ENCODE measurements at regions not wholly inside any gene's neighbourhood (a gene's known extent, or its start where the extent isn't known, plus 50 kb on each side); places are given as distances from the start of the nearest gene placed in this dataset.
"Not testable (repeated sequence)": the region's sequence is repeated elsewhere in the genome, so short reads cannot be mapped to it uniquely, and the experiment has no call there.

GRCh38 chr18:8992500-8992899, 110.0 kb upstream of the NDUFV2 start:
- H4K20me1 ChIP-seq (replicated peaks; ENCODE audit: control insufficient read depth, insufficient read depth, low read length); H3K27me3 ChIP-seq (ENCODE audit: control insufficient read depth in 2 of 2, insufficient read depth in 2 of 2, low read length in 2 of 2); H3K36me3 ChIP-seq (ENCODE audit: control insufficient read depth, insufficient read depth, low read length); H2AFZ ChIP-seq (ENCODE audit: low read depth, low read length); H3K27ac ChIP-seq (ENCODE audit: extremely low read depth, low read depth, low read length); FAIRE-seq; H3K9me3 ChIP-seq (replicated peaks; ENCODE audit: control insufficient read depth, insufficient read depth, low read depth, low read length); CTCF ChIA-PET (ENCODE audit: low intra/inter-chr PET ratio); BruUV-seq (replicated peaks); DNase-seq (ENCODE audit: extremely low read depth in 1 of 4, low spot score in 3 of 4); H3K79me2 ChIP-seq (ENCODE audit: control insufficient read depth, insufficient read depth, low read length); in situ Hi-C loops (cut with MboI); ATAC-seq; H3K4me2 ChIP-seq (ENCODE audit: insufficient read depth, low read length); H3K9me1 ChIP-seq (ENCODE audit: control insufficient read depth, insufficient read depth, low read length); H3K4me3 ChIP-seq; H3K9ac ChIP-seq (ENCODE audit: insufficient read depth in 1 of 2, low read depth in 2 of 2, low read length in 2 of 2): not testable (repeated sequence)
- intact Hi-C loops (cut with micrococcal nuclease), result loop anchor here (5.0 kb wide), 1 partner anchor 155 kb away; no protein-coding TSS in a partner anchor
- H3K4me1 ChIP-seq (replicated peaks in 1 of 2; ENCODE audit: control insufficient read depth in 2 of 2, insufficient read depth in 2 of 2, low read length in 2 of 2), result peaks cover 12 to 42% of the 10 kb centered on the region in 2 experiments; a peak in 4 of 5 replicates
- TF ChIP-seq RBM25 (IDR thresholded peaks at IDR 0.05; ENCODE audit: low read depth, low read length, severe bottlenecking), result peak; percentile 90
- peak; percentile 47; the same call in 1 of the 2 replicates for TF ChIP-seq ZNF316 (IDR thresholded peaks at IDR 0.05)
- POLR2A ChIA-PET, result interaction anchor here (0.6 kb wide), 1 partner anchor 25 kb away, joined by 4 read pairs; no protein-coding TSS in a partner anchor
- WGBS (ENCODE audit: insufficient coverage, low coverage, missing lambda C conversion rate), result 79% methylated on average over 4 of the region's 4 CpGs

GRCh38 chr18:8994603-8995002, 107.9 kb upstream of the NDUFV2 start:
- no peak overlapping the region for H3K4me3 ChIP-seq
- no peaks in the 10 kb centered on the region for H3K27me3 ChIP-seq (ENCODE audit: control insufficient read depth in 2 of 2, insufficient read depth in 2 of 2, low read length in 2 of 2)
- intact Hi-C loops (cut with micrococcal nuclease) (loop anchor here (5.0 kb wide), 1 partner anchor 153 kb away; no protein-coding TSS in a partner anchor), in situ Hi-C loops (cut with MboI) (no loop called here)
- no peaks in the 10 kb centered on the region for H4K20me1 ChIP-seq (replicated peaks; ENCODE audit: control insufficient read depth, insufficient read depth, low read length)
- no peak overlapping the region for H3K9ac ChIP-seq (ENCODE audit: insufficient read depth in 1 of 2, low read depth in 2 of 2, low read length in 2 of 2)
- H3K9me1 ChIP-seq (ENCODE audit: control insufficient read depth, insufficient read depth, low read length), result no peaks in the 10 kb centered on the region
- 11% methylated on average over 2 of the region's 2 CpGs for WGBS (ENCODE audit: insufficient coverage, low coverage, missing lambda C conversion rate)
- peak overlapping the region; percentile 37 for H2AFZ ChIP-seq (ENCODE audit: low read depth, low read length)
- peak; percentile 60 to 84 (median 66) for DNase-seq (ENCODE audit: extremely low read depth in 1 of 4, low spot score in 3 of 4)
- H3K4me1 ChIP-seq (replicated peaks in 1 of 2; ENCODE audit: control insufficient read depth in 2 of 2, insufficient read depth in 2 of 2, low read length in 2 of 2), result peaks cover 22 to 47% of the 10 kb centered on the region in 2 experiments
- H3K36me3 ChIP-seq (ENCODE audit: control insufficient read depth, insufficient read depth, low read length), result no peaks in the 10 kb centered on the region; the same call in 2 of the 3 replicates
- no peaks in the 10 kb centered on the region for H3K79me2 ChIP-seq (ENCODE audit: control insufficient read depth, insufficient read depth, low read length)
- ATAC-seq, result peak; percentile 57
- H3K27ac ChIP-seq (ENCODE audit: extremely low read depth, low read depth, low read length), result peak overlapping the region; percentile 46; the same call in 2 of the 3 replicates
- POLR2A ChIA-PET, result interaction anchor here (1.8 kb wide), 1 partner anchor 11 kb away, joined by 7 read pairs; no protein-coding TSS in a partner anchor
- BruUV-seq (replicated peaks), result no TSS peak
- H3K9me3 ChIP-seq (replicated peaks; ENCODE audit: control insufficient read depth, insufficient read depth, low read depth, low read length), result peaks cover 11% of the 10 kb centered on the region
- CTCF ChIA-PET (ENCODE audit: low intra/inter-chr PET ratio), result no interaction called here
- FAIRE-seq, result peak; percentile 89
- peak overlapping the region; percentile 34; the same call in 1 of the 2 replicates for H3K4me2 ChIP-seq (ENCODE audit: insufficient read depth, low read length)
- TF ChIP-seq JUN (IDR thresholded peaks at IDR 0.05; ENCODE audit: borderline replicate concordance, low read depth, low read length) (peak; percentile 87), JUN (CRISPR knock-in tag; IDR thresholded peaks at IDR 0.05; ENCODE audit: borderline replicate concordance) (no peak; the same call in 1 of the 2 replicates), ZNF778 (CRISPR knock-in tag; IDR thresholded peaks at IDR 0.05) (no peak), SMARCA4 (IDR thresholded peaks at IDR 0.05) (peak; percentile 80), BACH1 (tag; IDR thresholded peaks at IDR 0.05) (peak; percentile 51; the same call in 1 of the 2 replicates), SNIP1 (IDR thresholded peaks at IDR 0.05; ENCODE audit: low read depth) (no peak), U2AF1 (optimal IDR thresholded peaks at IDR 0.05; ENCODE audit: low read depth, low read length) (no peak), GATA2 (CRISPR knock-in tag; IDR thresholded peaks at IDR 0.05) (no peak), E2F8 (IDR thresholded peaks at IDR 0.05; ENCODE audit: low read depth, partially characterized antibody) (no peak), MYC (IDR thresholded peaks at IDR 0.05; ENCODE audit: low read depth, low read length) (0 out of 2 replicates have a peak, but pooled peaks have one; percentile 27), MYC (CRISPR knock-in tag; IDR thresholded peaks at IDR 0.05; ENCODE audit: borderline replicate concordance, low read depth) (no peak), ARHGAP35 (IDR thresholded peaks at IDR 0.05; ENCODE audit: partially characterized antibody) (no peak), NFIC (IDR thresholded peaks at IDR 0.05) (peak; percentile 83), NBN (IDR thresholded peaks at IDR 0.05; ENCODE audit: low read depth) (0 out of 2 replicates have a peak, but pooled peaks have one; percentile 53)

All from K562 (cell line).